Smooth muscle cell (in vitro differentiated cells): ENCODE measurements at regions not wholly inside any gene's neighbourhood (a gene's known extent, or its start where the extent isn't known, plus 50 kb on each side); places are given as distances from the start of the nearest gene placed in this dataset.

ENCODE experiments used
- DNase-seq: peaks from one replicate; lab custom pipeline; 2025; ENCODE audit not compliant: unreplicated experiment; lab: John Stamatoyannopoulos, UW
- H2AFZ ChIP-seq: fragments of 200-600 bp; sonication (generic); 2 replicates; pipeline ENCODE4 v1.6.0; 2016; ENCODE audit warnings: antibody characterized with exemption, low read depth, mild to moderate bottlenecking
- H3F3A ChIP-seq: fragments of 200-600 bp; sonication (generic); 2 replicates; pipeline ENCODE4 v1.6.0; 2017; ENCODE audit warnings: antibody characterized with exemption, low read depth
- H3K27ac ChIP-seq: fragments of 200-600 bp; sonication (generic); 2 replicates; pipeline ENCODE4 v1.5.1; 2016; ENCODE audit warnings: low read depth, mild to moderate bottlenecking
- H3K27me3 ChIP-seq: fragments of 200-600 bp; sonication (generic); 2 replicates; pipeline ENCODE4 v1.6.1; 2016; ENCODE audit warnings: low read depth, mild to moderate bottlenecking
- H3K36me3 ChIP-seq: fragments of 200-600 bp; sonication (generic); 2 replicates; pipeline ENCODE4 v1.5.1; 2016; ENCODE audit warnings: low read depth
- H3K4me1 ChIP-seq: fragments of 200-600 bp; sonication (generic); 2 replicates; pipeline ENCODE4 v1.5.1; 2016; ENCODE audit warnings: low read depth
- H3K4me2 ChIP-seq: fragments of 200-600 bp; sonication (generic); 2 replicates; pipeline ENCODE4 v1.6.0; 2016; ENCODE audit warnings: mild to moderate bottlenecking
- H3K4me3 ChIP-seq: fragments of 200-600 bp; sonication (generic); 2 replicates; pipeline ENCODE4 v1.5.1; 2016; ENCODE audit warnings: mild to moderate bottlenecking
- H3K79me2 ChIP-seq: fragments of 200-600 bp; sonication (generic); 2 replicates; pipeline ENCODE4 v1.6.0; 2016; ENCODE audit warnings: low read depth, mild to moderate bottlenecking
- H3K9ac ChIP-seq: fragments of 200-600 bp; sonication (generic); 2 replicates; pipeline ENCODE4 v1.6.0; 2016; ENCODE audit warnings: low read depth
- H3K9me3 ChIP-seq: fragments of 200-600 bp; sonication (generic); replicated peaks from 2 replicates; pipeline ENCODE4 v1.5.1; 2016; ENCODE audit warnings: low read depth
- H4K20me1 ChIP-seq: fragments of 200-600 bp; sonication (generic); 2 replicates; pipeline ENCODE4 v1.6.0; 2016; ENCODE audit warnings: low read depth
- CTCF ChIP-seq: fragments of 200-600 bp; sonication (generic); IDR thresholded peaks from 2 replicates; pipeline ENCODE4 v1.5.1; 2017; ENCODE audit warnings: borderline replicate concordance, mild to moderate bottlenecking, antibody characterized with exemption; ENCODE audit not compliant: insufficient read depth, poor library complexity, severe bottlenecking
- WGBS: methylation state at CpG from one replicate; pipeline ENCODE4 v1.1.7; 2016; ENCODE audit warnings: low lambda C conversion rate; 5-methylcytosine and 5-hydroxymethylcytosine counted together

- no peaks in the 10 kb centered on the region for H3K4me1 ChIP-seq
- no peak overlapping the region for H3K4me3 ChIP-seq
- H3F3A ChIP-seq: no peaks in the 10 kb centered on the region
- no peaks in the 10 kb centered on the region for H3K36me3 ChIP-seq
- H3K79me2 ChIP-seq: no peaks in the 10 kb centered on the region
- no peaks in the 10 kb centered on the region for H4K20me1 ChIP-seq
- H3K27me3 ChIP-seq: no peaks in the 10 kb centered on the region
- no peaks in the 10 kb centered on the region for H3K9me3 ChIP-seq
- H3K27ac ChIP-seq: no peak overlapping the region
- no peak overlapping the region for H3K9ac ChIP-seq
- no peak overlapping the region for H3K4me2 ChIP-seq
- no peak for TF ChIP-seq CTCF
- 90% methylated on average over 2 of the region's 2 CpGs for WGBS
- H2AFZ ChIP-seq: no peak overlapping the region
- DNase-seq: no peak
Measured at GRCh38 chr5:86407711-86408110, 210.0 kb upstream of the COX7C start.

- no peak for TF ChIP-seq CTCF
- no peaks in the 10 kb centered on the region for H3K9me3 ChIP-seq
- no peaks in the 10 kb centered on the region for H3K79me2 ChIP-seq
- no peaks in the 10 kb centered on the region for H3F3A ChIP-seq
- H3K27me3 ChIP-seq: no peaks in the 10 kb centered on the region
- no peak overlapping the region for H3K4me2 ChIP-seq
- no peaks in the 10 kb centered on the region for H3K36me3 ChIP-seq
- no peak overlapping the region for H3K4me3 ChIP-seq
- no peak overlapping the region for H2AFZ ChIP-seq
- 100% methylated on average over 1 of the region's 1 CpG for WGBS
- H3K9ac ChIP-seq: no peak overlapping the region
- H3K4me1 ChIP-seq: no peaks in the 10 kb centered on the region
- no peaks in the 10 kb centered on the region for H4K20me1 ChIP-seq
- no peak overlapping the region for H3K27ac ChIP-seq
- no peak for DNase-seq
Measured at GRCh38 chr5:86411596-86411995, 206.1 kb upstream of the COX7C start.

DNA sequence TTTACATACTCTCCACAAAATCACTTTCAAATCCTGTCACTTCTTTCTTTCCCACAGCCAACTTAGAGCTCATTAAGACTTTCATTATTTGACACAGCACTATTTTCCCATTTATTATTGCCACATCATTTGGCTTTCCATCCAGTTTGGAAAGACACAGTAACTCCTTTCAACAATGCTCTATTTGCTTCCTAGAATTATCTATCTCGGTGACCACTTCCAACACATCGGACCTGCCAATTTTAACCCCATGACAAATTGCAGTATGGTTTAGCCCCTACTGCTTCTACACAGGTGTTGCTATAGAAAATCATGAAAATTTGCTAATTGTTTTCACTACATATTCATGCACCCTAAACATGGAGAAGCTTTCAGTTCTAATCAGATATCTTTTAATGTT is 190.6 kb upstream of the COX7C start:
- no peaks in the 10 kb centered on the region for H3K79me2 ChIP-seq
- no peaks in the 10 kb centered on the region for H4K20me1 ChIP-seq
- no peak overlapping the region for H3K4me2 ChIP-seq
- no peak overlapping the region for H3K4me3 ChIP-seq
- no peak for DNase-seq
- H3K27me3 ChIP-seq: no peaks in the 10 kb centered on the region
- WGBS: 88% methylated on average over 2 of the region's 2 CpGs
- no peaks in the 10 kb centered on the region for H3K36me3 ChIP-seq
- no peak overlapping the region for H2AFZ ChIP-seq
- no peak overlapping the region for H3K27ac ChIP-seq
- no peaks in the 10 kb centered on the region for H3K4me1 ChIP-seq
- TF ChIP-seq CTCF: no peak
- no peaks in the 10 kb centered on the region for H3K9me3 ChIP-seq
- H3K9ac ChIP-seq: no peak overlapping the region
- H3F3A ChIP-seq: no peaks in the 10 kb centered on the region

DNA sequence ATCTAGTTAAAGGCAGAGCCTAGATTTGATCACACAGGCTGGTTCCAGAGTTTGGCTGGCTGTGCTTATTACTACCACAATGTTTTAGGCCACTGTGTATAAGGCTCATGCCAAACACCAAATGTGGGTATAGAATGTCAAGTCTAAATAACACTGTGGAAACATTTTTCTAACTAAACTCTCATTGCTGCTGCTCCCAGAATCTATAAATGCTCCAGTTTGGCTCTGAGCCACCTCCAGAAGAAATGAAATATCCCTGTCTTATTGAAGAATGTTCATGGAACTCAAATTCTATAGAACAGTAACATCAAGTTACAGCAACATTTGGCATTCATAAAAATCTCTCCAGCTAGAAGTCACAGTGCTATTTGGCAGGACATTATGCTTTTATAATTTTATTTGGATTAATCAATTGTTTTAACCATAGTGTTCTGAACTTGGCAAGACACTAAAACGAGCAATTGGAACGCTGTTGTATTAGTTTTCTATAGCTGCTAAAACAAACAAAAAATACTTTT is 178.1 kb upstream of the COX7C start:
- no peak for DNase-seq
- Histone ChIP-seq H3K27ac (no peak overlapping the region), H2AFZ (no peak overlapping the region), H3K36me3 (no peaks in the 10 kb centered on the region), H3K4me2 (no peak overlapping the region), H3F3A (no peaks in the 10 kb centered on the region), H3K79me2 (no peaks in the 10 kb centered on the region), H3K4me3 (no peak overlapping the region), H4K20me1 (no peaks in the 10 kb centered on the region), H3K27me3 (no peaks in the 10 kb centered on the region), H3K9me3 (no peaks in the 10 kb centered on the region), H3K4me1 (no peaks in the 10 kb centered on the region), H3K9ac (no peak overlapping the region)
- 94% methylated on average over 2 of the region's 2 CpGs for WGBS
- TF ChIP-seq CTCF: no peak
